ENCODE measurements at regions not wholly inside any gene's neighbourhood (a gene's known extent, or its start where the extent isn't known, plus 50 kb on each side); places are given as distances from the start of the nearest gene placed in this dataset.

GRCh38 chrX:81996166-81996565 lies 794.3 kb downstream of the SH3BGRL start:
- TF ChIP-seq USF2 (IDR thresholded peaks at IDR 0.05; ENCODE audit: low read depth, low read length) (no peak), CTCF (conservative IDR thresholded peaks at IDR 0.05; ENCODE audit: low read depth, low read length) (no peak), MAZ (IDR thresholded peaks at IDR 0.05; ENCODE audit: borderline replicate concordance, low read depth, low read length) (no peak), SMC3 (IDR thresholded peaks at IDR 0.05; ENCODE audit: low read depth, low read length) (no peak), POLR2A (IDR thresholded peaks at IDR 0.05; ENCODE audit: low read depth, low read length) (no peak), CEBPB (IDR thresholded peaks at IDR 0.05; ENCODE audit: low read depth, low read length) (no peak), RAD21 (IDR thresholded peaks at IDR 0.05; ENCODE audit: low read length) (no peak), RCOR1 (IDR thresholded peaks at IDR 0.05; ENCODE audit: insufficient replicate concordance, low read length) (no peak), BHLHE40 (IDR thresholded peaks at IDR 0.05; ENCODE audit: low read depth, low read length) (no peak), MXI1 (IDR thresholded peaks at IDR 0.05; ENCODE audit: borderline replicate concordance, low read depth, low read length) (no peak), RFX5 (IDR thresholded peaks at IDR 0.05; ENCODE audit: low read depth, low read length) (no peak), FOS (IDR thresholded peaks at IDR 0.05; ENCODE audit: low read depth, low read length) (no peak), MAFK (IDR thresholded peaks at IDR 0.05; ENCODE audit: low read depth, low read length) (no peak), CHD1 (IDR thresholded peaks at IDR 0.05; ENCODE audit: low read depth, low read length) (no peak)
